Brain microvascular endothelial cell (primary cell): ENCODE measurements at regions not wholly inside any gene's neighbourhood (a gene's known extent, or its start where the extent isn't known, plus 50 kb on each side); places are given as distances from the start of the nearest gene placed in this dataset.

Experiments
- DNase-seq: peaks from one replicate; pipeline ENCODE4 v3.0.0-alpha.2; 2020
- H3K27ac ChIP-seq: fragments of 250-450 bp; sonication (Bioruptor Pico); 2 replicates; pipeline ENCODE4 v1.5.1; 2020; ENCODE audit warnings: mild to moderate bottlenecking, moderate library complexity
- H3K27me3 ChIP-seq: fragments of 250-450 bp; sonication (Bioruptor Pico); replicated peaks from 2 replicates; pipeline ENCODE4 v1.5.1; 2020; ENCODE audit warnings: mild to moderate bottlenecking
- H3K36me3 ChIP-seq: fragments of 250-450 bp; sonication (Bioruptor Pico); replicated peaks from 2 replicates; pipeline ENCODE4 v1.5.1; 2020; ENCODE audit warnings: mild to moderate bottlenecking
- H3K4me3 ChIP-seq: 2 replicates; pipeline ENCODE4 v1.5.1; 2011; ENCODE audit warnings: low read depth, mild to moderate bottlenecking, control low read depth, low read length, moderate library complexity
- CTCF ChIP-seq: IDR thresholded peaks from 2 replicates; pipeline ENCODE4 v1.5.1; 2011; ENCODE audit warnings: low read depth, mild to moderate bottlenecking, moderate library complexity, low read length, control low read depth, inconsistent platforms; ENCODE audit errors: missing control alignments
- in situ Hi-C: cut with HindIII; loops from 2 replicates; pipeline ENCODE4 v1.10.0; 2017; ENCODE audit warnings: low sequenced_read_pairs, low pct_ligation_motif_present

GRCh38 chr17:73938706-73939105, 264.8 kb upstream of the RPL38 start:
- Histone ChIP-seq H3K27me3 (no peaks in the 10 kb centered on the region), H3K36me3 (no peaks in the 10 kb centered on the region), H3K4me3 (no peak overlapping the region), H3K27ac (no peak overlapping the region)
- in situ Hi-C loops, result no loop called here
- no peak for DNase-seq
- no peak for TF ChIP-seq CTCF

- no peaks in the 10 kb centered on the region for H3K36me3 ChIP-seq
- no peak overlapping the region for H3K4me3 ChIP-seq
- H3K27ac ChIP-seq, result no peak overlapping the region
- no peak for TF ChIP-seq CTCF
- no peak for DNase-seq
- in situ Hi-C loops, result no loop called here
- H3K27me3 ChIP-seq, result no peaks in the 10 kb centered on the region
Observed at GRCh38 chr17:73939806-73940205, 263.7 kb upstream of the RPL38 start.

- Histone ChIP-seq H3K27ac (no peak overlapping the region), H3K36me3 (no peaks in the 10 kb centered on the region), H3K4me3 (no peak overlapping the region), H3K27me3 (no peaks in the 10 kb centered on the region)
- TF ChIP-seq CTCF, result no peak
- no peak for DNase-seq
- in situ Hi-C loops, result no loop called here
Observed at GRCh38 chr17:73940511-73940910, 263.0 kb upstream of the RPL38 start.

- Histone ChIP-seq H3K4me3 (no peak overlapping the region), H3K27ac (no peak overlapping the region), H3K36me3 (no peaks in the 10 kb centered on the region), H3K27me3 (no peaks in the 10 kb centered on the region)
- DNase-seq, result no peak
- in situ Hi-C loops, result no loop called here
- no peak for TF ChIP-seq CTCF
Observed at GRCh38 chr17:73941919-73942530, 261.5 kb upstream of the RPL38 start.

GRCh38 chr17:73942703-73943415, 260.6 kb upstream of the RPL38 start:
- no peak for DNase-seq
- in situ Hi-C loops, result no loop called here
- Histone ChIP-seq H3K27me3 (no peaks in the 10 kb centered on the region), H3K27ac (no peak overlapping the region), H3K4me3 (no peak overlapping the region), H3K36me3 (no peaks in the 10 kb centered on the region)
- no peak for TF ChIP-seq CTCF
